Common myeloid progenitor, CD34-positive (primary cell): ENCODE measurements at regions not wholly inside any gene's neighbourhood (a gene's known extent, or its start where the extent isn't known, plus 50 kb on each side); places are given as distances from the start of the nearest gene placed in this dataset.
"Not testable (repeated sequence)": the region's sequence is repeated elsewhere in the genome, so short reads cannot be mapped to it uniquely, and the experiment has no call there.

Experiments
- CTCF ChIA-PET: fragments of 350-600 bp; sonication (Branson Sonifier 250); formaldehyde crosslinking; loops from one replicate; lab custom pipeline; 2021; ENCODE audit warnings: antibody characterized with exemption; lab: Charles Lee
- POLR2A ChIA-PET: fragments of 350-600 bp; sonication (Branson Sonifier 250); formaldehyde crosslinking; loops from one replicate; lab custom pipeline; 2021; ENCODE audit warnings: antibody characterized with exemption; lab: Charles Lee
- DNase-seq, 3 donors: peaks; one replicate each; pipeline versions ENCODE4 v3.0.0 to v3.0.0-alpha.2; 2013
- H3K27ac ChIP-seq, 2 experiments: 1 replicate in 1 of 2; 2 replicates in 1 of 2; pipeline ENCODE4 v1.7.0; 2013; ENCODE audit warnings: inconsistent platforms in 2 of 2, low read length in 2 of 2, mild to moderate bottlenecking in 2 of 2, low read depth in 1 of 2, moderate library complexity in 1 of 2; ENCODE audit not compliant: severe bottlenecking in 2 of 2, insufficient read depth in 1 of 2, poor library complexity in 1 of 2
- H3K27me3 ChIP-seq, 5 experiments: replicated peaks in 2 of 5; 1 replicate in 3 of 5; 2 replicates in 2 of 5; pipeline versions ENCODE4 v1.6.1 to v1.7.0; 2013; ENCODE audit warnings: low read length in 4 of 5, mild to moderate bottlenecking in 2 of 5, moderate library complexity in 2 of 5, inconsistent platforms in 1 of 5; ENCODE audit not compliant: insufficient read depth in 5 of 5, control insufficient read depth in 4 of 5
- H3K36me3 ChIP-seq, 4 experiments: 1 replicate in 2 of 4; 2 replicates in 2 of 4; pipeline versions ENCODE4 v1.6.1 to v1.7.0; 2013; ENCODE audit warnings: low read length in 3 of 4, control low read depth in 1 of 4, mild to moderate bottlenecking in 1 of 4; ENCODE audit not compliant: control insufficient read depth in 4 of 4, insufficient read depth in 4 of 4
- H3K4me1 ChIP-seq, 4 experiments: 1 replicate in 3 of 4; 2 replicates in 1 of 4; pipeline versions ENCODE4 v1.6.1 to v1.7.1; 2013; ENCODE audit warnings: low read length in 3 of 4, mild to moderate bottlenecking in 3 of 4, control low read depth in 1 of 4, inconsistent platforms in 1 of 4, moderate library complexity in 1 of 4; ENCODE audit not compliant: control insufficient read depth in 4 of 4, insufficient read depth in 4 of 4; ENCODE audit errors: control extremely low read depth in 1 of 4
- H3K4me3 ChIP-seq, 7 experiments: 1 replicate in 4 of 7; 2 replicates in 3 of 7; pipeline versions ENCODE4 v1.5.1 to v1.7.0; 2013; ENCODE audit warnings: mild to moderate bottlenecking in 7 of 7, low read length in 6 of 7, moderate library complexity in 6 of 7, inconsistent platforms in 2 of 7, low read depth in 2 of 7, control low read depth in 1 of 7; ENCODE audit not compliant: insufficient read depth in 4 of 7, control insufficient read depth in 1 of 7; ENCODE audit errors: extremely low read depth in 1 of 7
- H3K9me3 ChIP-seq, 5 experiments: 1 replicate in 4 of 5; 2 replicates in 1 of 5; pipeline versions ENCODE4 v1.6.1 to v1.7.1; 2013; ENCODE audit warnings: low read length in 4 of 5, mild to moderate bottlenecking in 2 of 5, inconsistent platforms in 1 of 5, low read depth in 1 of 5, moderate library complexity in 1 of 5; ENCODE audit not compliant: control insufficient read depth in 4 of 5, insufficient read depth in 2 of 5; ENCODE audit errors: control extremely low read depth in 1 of 5
- WGBS: methylation state at CpG from one replicate; pipeline ENCODE4 v1.1.5; 2013; ENCODE audit not compliant: insufficient coverage; 5-methylcytosine and 5-hydroxymethylcytosine counted together

DNA sequence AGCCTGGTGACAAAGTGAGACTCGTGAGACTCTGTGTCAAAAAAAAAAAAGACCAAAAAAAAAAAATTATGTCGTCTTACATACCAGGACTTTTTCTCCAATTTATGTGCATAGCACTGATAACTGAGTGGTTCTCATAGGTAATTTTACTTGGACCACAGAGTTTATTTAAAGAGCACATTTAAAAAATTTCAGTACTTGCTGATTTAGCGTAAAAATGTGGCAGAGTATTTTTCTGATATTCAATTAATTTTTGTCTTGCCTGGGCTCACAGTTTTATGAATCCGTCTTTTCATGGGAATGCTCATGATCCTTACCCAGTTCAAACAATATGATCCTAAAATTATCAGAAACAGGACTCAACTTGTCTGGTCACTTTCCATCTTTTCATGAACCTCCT is 151.0 kb upstream of the ZNF92 start:
- Histone ChIP-seq H3K4me3 (no peak overlapping the region), H3K9me3 (no peaks in the 10 kb centered on the region), H3K4me1 (no peaks in the 10 kb centered on the region), H3K27ac (no peak overlapping the region), H3K27me3 (no peaks in the 10 kb centered on the region), H3K36me3 (no peaks in the 10 kb centered on the region)
- WGBS, result 100% methylated on average over 2 of the region's 4 CpGs
- ChIA-PET POLR2A (no interaction called here), CTCF (no interaction called here)
- no peak for DNase-seq

DNA sequence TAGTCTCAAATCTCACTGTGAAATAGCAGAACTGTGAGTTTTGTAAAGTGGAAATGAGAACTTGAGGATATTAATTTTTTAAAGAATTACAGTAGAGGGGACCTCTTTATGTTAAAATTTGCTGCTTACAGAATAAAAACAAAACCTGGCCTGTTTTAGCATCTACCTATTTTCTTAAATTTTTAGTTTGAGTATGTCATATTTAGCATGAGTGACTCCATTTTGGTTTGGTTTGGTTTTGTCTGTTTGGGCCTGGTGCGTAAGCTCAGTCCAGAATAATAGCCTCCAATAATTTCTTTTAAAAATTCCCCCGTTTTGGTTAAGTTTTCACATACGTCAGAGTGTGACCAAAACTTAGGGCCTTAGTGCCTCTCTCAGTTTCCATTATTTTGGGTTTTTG is 152.0 kb upstream of the ZNF92 start:
- Histone ChIP-seq H3K36me3 (no peaks in the 10 kb centered on the region), H3K4me3 (no peak overlapping the region), H3K4me1 (no peaks in the 10 kb centered on the region), H3K9me3 (no peaks in the 10 kb centered on the region), H3K27ac (no peak overlapping the region), H3K27me3 (no peaks in the 10 kb centered on the region)
- ChIA-PET POLR2A (no interaction called here), CTCF (no interaction called here)
- no CpG with 5 or more reads among the region's 3 CpGs for WGBS
- no peak for DNase-seq

GRCh38 chr7:65219623-65220022 is 154.0 kb upstream of the ZNF92 start:
- Histone ChIP-seq H3K36me3 (no peaks in the 10 kb centered on the region), H3K27ac (no peak overlapping the region), H3K4me1 (no peaks in the 10 kb centered on the region), H3K27me3 (no peaks in the 10 kb centered on the region), H3K4me3 (no peak overlapping the region), H3K9me3 (no peaks in the 10 kb centered on the region)
- DNase-seq, result no peak
- ChIA-PET CTCF (interaction anchor here (0.7 to 1.9 kb wide), 3 partner anchors 11 to 88 kb away, joined by 3 to 11 read pairs (median 3); no protein-coding TSS in a partner anchor), POLR2A (no interaction called here)

- Histone ChIP-seq H3K4me3 (no peak overlapping the region), H3K27me3 (no peaks in the 10 kb centered on the region), H3K36me3 (no peaks in the 10 kb centered on the region), H3K27ac (no peak overlapping the region), H3K4me1 (no peaks in the 10 kb centered on the region), H3K9me3 (no peaks in the 10 kb centered on the region)
- DNase-seq, result peak; percentile 54 to 71 (median 70)
- CTCF ChIA-PET, result interaction anchor here (0.6 to 1.8 kb wide), 7 partner anchors 33 to 268 kb away, joined by 3 to 9 read pairs (median 4); no protein-coding TSS in a partner anchor
- POLR2A ChIA-PET, result no interaction called here
- WGBS, result 11% methylated on average over 8 of the region's 8 CpGs
Observed at GRCh38 chr7:65216469-65216868, 157.2 kb upstream of the ZNF92 start.

GRCh38 chr7:65213260-65213659 is 160.4 kb upstream of the ZNF92 start:
- CTCF ChIA-PET, H3K4me3 ChIP-seq, DNase-seq, H3K27ac ChIP-seq, H3K9me3 ChIP-seq, H3K4me1 ChIP-seq, POLR2A ChIA-PET, H3K36me3 ChIP-seq, H3K27me3 ChIP-seq: not testable (repeated sequence)
- WGBS, result no CpG with 5 or more reads among the region's 1 CpG

DNA sequence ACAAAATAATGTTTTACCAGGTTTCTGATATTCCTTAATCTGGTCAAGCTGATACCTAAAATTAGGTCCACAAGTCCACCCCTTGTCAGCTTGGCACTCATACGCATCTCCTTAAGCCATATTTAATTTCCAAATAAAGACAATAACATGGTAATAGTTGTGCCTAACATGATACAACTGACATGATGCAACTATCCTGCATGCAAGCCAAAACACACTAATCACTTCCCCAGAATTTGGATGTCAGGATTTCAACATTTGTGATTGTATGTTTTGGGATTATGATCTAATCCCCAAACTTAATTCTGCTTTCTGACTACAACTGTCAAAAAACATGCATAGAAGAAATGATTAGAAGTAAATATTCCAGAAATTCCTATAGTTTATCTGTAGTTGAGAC is 174.4 kb upstream of the ZNF92 start:
- DNase-seq, result not testable (repeated sequence)

GRCh38 chr7:65193334-65194058 is 180.2 kb upstream of the ZNF92 start:
- no CpG with 5 or more reads among the region's 8 CpGs for WGBS
- H3K4me3 ChIP-seq, H3K9me3 ChIP-seq, H3K4me1 ChIP-seq, H3K36me3 ChIP-seq, POLR2A ChIA-PET, H3K27ac ChIP-seq, CTCF ChIA-PET, DNase-seq, H3K27me3 ChIP-seq: not testable (repeated sequence)

More for the DNA sequence above, 174.4 kb upstream of the ZNF92 start:
- H3K27me3 ChIP-seq, H3K27ac ChIP-seq, CTCF ChIA-PET, H3K4me1 ChIP-seq, H3K4me3 ChIP-seq, H3K9me3 ChIP-seq, POLR2A ChIA-PET, H3K36me3 ChIP-seq: not testable (repeated sequence)
- WGBS, result no CpG with 5 or more reads among the region's 1 CpG
